HK-2 (cell line): ENCODE measurements at regions not wholly inside any gene's neighbourhood (a gene's known extent, or its start where the extent isn't known, plus 50 kb on each side); places are given as distances from the start of the nearest gene placed in this dataset.

ENCODE experiments used
- DNase-seq: peaks from one replicate; pipeline ENCODE4 v3.0.0-alpha.2; 2018; ENCODE audit not compliant: unreplicated experiment

GRCh38 chr3:148289159-148289558 lies 408.5 kb upstream of the AGTR1 start:
- no peak for DNase-seq

- no peak for DNase-seq
Measured at GRCh38 chr3:148297013-148297412, 400.7 kb upstream of the AGTR1 start.

- DNase-seq: no peak
Measured at GRCh38 chr3:148307443-148307843, 390.3 kb upstream of the AGTR1 start.

GRCh38 chr3:148309390-148310035 lies 388.2 kb upstream of the AGTR1 start:
- DNase-seq: peak; percentile 33

GRCh38 chr3:148315756-148316155 lies 381.9 kb upstream of the AGTR1 start:
- no peak for DNase-seq

GRCh38 chr3:148318240-148318639 lies 379.5 kb upstream of the AGTR1 start:
- no peak for DNase-seq

- DNase-seq: no peak
Measured at GRCh38 chr3:148319161-148319915, 378.4 kb upstream of the AGTR1 start.

GRCh38 chr3:148319960-148320359 lies 377.7 kb upstream of the AGTR1 start:
- DNase-seq: no peak

- no peak for DNase-seq
Measured at GRCh38 chr3:148329481-148330235, 368.0 kb upstream of the AGTR1 start.

GRCh38 chr3:148330542-148330941 lies 367.2 kb upstream of the AGTR1 start:
- no peak for DNase-seq

GRCh38 chr3:148331081-148331846 lies 366.4 kb upstream of the AGTR1 start:
- DNase-seq: no peak

- no peak for DNase-seq
Measured at GRCh38 chr3:148332509-148332908, 365.2 kb upstream of the AGTR1 start.

- DNase-seq: no peak
Measured at GRCh38 chr3:148333091-148333490, 364.6 kb upstream of the AGTR1 start.

- no peak for DNase-seq
Measured at GRCh38 chr3:148335612-148336011, 362.1 kb upstream of the AGTR1 start.

GRCh38 chr3:148343416-148343815 lies 354.3 kb upstream of the AGTR1 start:
- no peak for DNase-seq

- no peak for DNase-seq
Measured at GRCh38 chr3:148344521-148344920, 353.2 kb upstream of the AGTR1 start.

GRCh38 chr3:148360051-148360450 lies 337.7 kb upstream of the AGTR1 start:
- DNase-seq: no peak

GRCh38 chr3:148366743-148367410 lies 330.8 kb upstream of the AGTR1 start:
- no peak for DNase-seq

- DNase-seq: no peak
Measured at GRCh38 chr3:148367756-148368155, 329.9 kb upstream of the AGTR1 start.

GRCh38 chr3:148369381-148369780 lies 328.3 kb upstream of the AGTR1 start:
- DNase-seq: no peak

- peak; percentile 8 for DNase-seq
Measured at GRCh38 chr3:148372206-148372875, 325.4 kb upstream of the AGTR1 start.
